Nucleus accumbens (tissue), 56 donors: ENCODE measurements at regions not wholly inside any gene's neighbourhood (a gene's known extent, or its start where the extent isn't known, plus 50 kb on each side); places are given as distances from the start of the nearest gene placed in this dataset.
A peak's percentile ranks its signal among the peaks of the same experiment; 100 is the strongest.

Experiments used
- DNase-seq, 56 donors: peaks; one replicate each; lab custom pipeline; 2025; lab: John Stamatoyannopoulos, UW

- no peak for DNase-seq
These were observed 75.7 kb upstream of the KCNJ15 start for GRCh38 chr21:38181096-38181495.

GRCh38 chr21:38182370-38182985 is 74.3 kb upstream of the KCNJ15 start:
- DNase-seq = no peak

GRCh38 chr21:38183961-38184360 is 72.8 kb upstream of the KCNJ15 start:
- peak in 1 of 56 donors; percentile 0 for DNase-seq

GRCh38 chr21:38186661-38187270 is 70.0 kb upstream of the KCNJ15 start:
- no peak for DNase-seq

- DNase-seq = no peak
These were observed 68.8 kb upstream of the KCNJ15 start for GRCh38 chr21:38188037-38188436.

- no peak for DNase-seq
These were observed 60.8 kb upstream of the KCNJ15 start for GRCh38 chr21:38196036-38196435.

GRCh38 chr21:38202811-38203210 is 54.0 kb upstream of the KCNJ15 start:
- no peak for DNase-seq

- no peak for DNase-seq
These were observed 53.6 kb upstream of the KCNJ15 start for GRCh38 chr21:38203229-38203628.

GRCh38 chr21:38205940-38206339 is 50.9 kb upstream of the KCNJ15 start:
- DNase-seq = no peak

- DNase-seq = no peak
These were observed 50.1 kb upstream of the KCNJ15 start for GRCh38 chr21:38206646-38207045.
